ENCODE measurements at regions not wholly inside any gene's neighbourhood (a gene's known extent, or its start where the extent isn't known, plus 50 kb on each side); places are given as distances from the start of the nearest gene placed in this dataset.

DNA sequence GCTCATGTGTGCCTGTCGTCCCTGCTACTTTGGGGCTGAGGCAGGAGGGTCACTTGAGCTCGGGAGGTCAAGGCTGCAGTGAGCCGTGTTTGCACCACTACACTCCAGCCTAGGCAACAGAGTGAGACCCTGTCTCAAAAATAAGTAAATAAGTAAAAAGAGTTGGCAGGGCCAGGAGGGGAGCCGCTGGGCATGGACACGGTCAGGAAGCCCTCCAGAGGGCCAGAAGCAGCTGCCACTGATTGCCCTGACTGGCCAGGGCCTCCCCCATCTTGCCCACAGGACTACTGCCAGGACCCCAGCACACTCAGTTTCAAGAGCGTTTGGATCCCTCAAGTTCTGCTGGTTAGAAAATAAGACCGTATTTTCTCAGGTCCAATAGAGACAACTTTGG is 112.2 kb upstream of the IPO9 start:
- no peak for TF ChIP-seq HDAC2 (IDR thresholded peaks at IDR 0.05; ENCODE audit: borderline replicate concordance in 1 of 2, low read depth in 2 of 2, low read length in 2 of 2)
- no peak for TF ChIP-seq CTCF (IDR thresholded peaks at IDR 0.05; ENCODE audit: control extremely low read depth in 1 of 3, insufficient read depth in 1 of 3, low read depth in 1 of 3, low read length in 3 of 3)
- no peak for TF ChIP-seq MAFK (IDR thresholded peaks at IDR 0.05; ENCODE audit: low read depth, low read length)
- no peak for TF ChIP-seq TCF12 (IDR thresholded peaks at IDR 0.05; ENCODE audit: low read depth, low read length)

Measured in H1 (cell line).